IPS-NIHi11 (cell line): ENCODE measurements at regions not wholly inside any gene's neighbourhood (a gene's known extent, or its start where the extent isn't known, plus 50 kb on each side); places are given as distances from the start of the nearest gene placed in this dataset.
A peak's percentile ranks its signal among the peaks of the same experiment; 100 is the strongest.

ENCODE experiments used
- DNase-seq: peaks from one replicate; pipeline ENCODE4 v3.0.0; 2012; ENCODE audit warnings: mixed read lengths, low spot score

- DNase-seq = no peak
Measured at GRCh38 chrX:6906608-6907007, 240.9 kb upstream of the STS start.

DNA sequence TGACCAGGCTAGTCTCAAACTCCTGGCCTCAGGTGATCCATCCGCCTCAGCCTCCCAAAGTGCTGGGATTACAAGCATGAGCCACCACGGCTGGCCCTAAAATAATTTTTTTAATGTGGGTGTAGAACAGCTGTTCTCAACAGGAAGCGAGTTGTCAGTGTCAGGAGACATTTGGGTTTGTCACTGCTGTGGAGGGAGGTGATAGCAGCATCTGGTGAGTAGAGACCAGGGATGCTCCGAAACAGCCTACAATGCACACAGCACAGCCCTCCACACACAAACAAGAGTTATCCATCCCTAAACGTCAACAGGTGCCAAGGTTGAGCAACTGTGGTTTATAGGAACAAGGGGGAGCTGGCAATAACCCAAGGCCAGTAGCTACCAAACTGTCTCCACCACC, 243.4 kb upstream of the STS start:
- no peak for DNase-seq

DNA sequence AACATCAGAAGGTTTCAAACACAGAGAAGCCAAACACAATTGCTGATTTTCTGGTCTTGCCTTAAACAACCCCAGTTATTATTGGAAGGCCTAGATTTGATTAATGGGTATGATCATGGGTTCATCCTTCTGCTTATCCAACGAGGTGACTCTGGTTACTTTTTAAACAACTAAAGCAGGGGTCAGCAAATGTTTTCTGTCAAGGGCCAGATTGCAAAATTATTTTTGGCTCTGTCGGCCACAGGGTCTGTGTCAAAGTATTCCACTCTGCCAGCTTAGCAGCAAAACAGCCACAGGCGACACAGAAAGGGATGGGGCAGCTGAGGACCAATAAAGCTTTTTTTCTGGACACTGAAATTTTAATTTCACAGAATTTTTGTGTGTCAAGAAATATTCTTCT, 249.1 kb upstream of the STS start:
- DNase-seq = no peak

DNA sequence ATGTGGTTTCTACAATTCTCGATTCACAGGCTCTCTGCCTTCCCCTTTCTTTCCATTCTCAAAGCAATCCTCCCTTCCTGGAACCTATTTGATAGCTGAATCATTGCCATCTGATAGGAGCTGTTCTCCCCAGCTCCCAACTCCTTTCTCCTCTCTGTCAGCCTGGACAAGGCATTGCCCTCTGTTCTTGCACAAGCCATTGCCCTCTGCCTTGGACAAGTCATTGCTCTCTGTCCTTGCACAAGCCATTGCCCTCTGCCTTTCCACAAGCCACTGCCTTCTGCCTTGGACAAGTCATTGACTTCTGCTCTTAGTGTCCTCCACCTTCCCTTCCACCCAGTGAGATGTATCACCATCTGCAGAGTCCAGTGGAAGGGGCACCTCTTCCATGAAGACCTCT, 256.1 kb upstream of the STS start:
- no peak for DNase-seq

DNA sequence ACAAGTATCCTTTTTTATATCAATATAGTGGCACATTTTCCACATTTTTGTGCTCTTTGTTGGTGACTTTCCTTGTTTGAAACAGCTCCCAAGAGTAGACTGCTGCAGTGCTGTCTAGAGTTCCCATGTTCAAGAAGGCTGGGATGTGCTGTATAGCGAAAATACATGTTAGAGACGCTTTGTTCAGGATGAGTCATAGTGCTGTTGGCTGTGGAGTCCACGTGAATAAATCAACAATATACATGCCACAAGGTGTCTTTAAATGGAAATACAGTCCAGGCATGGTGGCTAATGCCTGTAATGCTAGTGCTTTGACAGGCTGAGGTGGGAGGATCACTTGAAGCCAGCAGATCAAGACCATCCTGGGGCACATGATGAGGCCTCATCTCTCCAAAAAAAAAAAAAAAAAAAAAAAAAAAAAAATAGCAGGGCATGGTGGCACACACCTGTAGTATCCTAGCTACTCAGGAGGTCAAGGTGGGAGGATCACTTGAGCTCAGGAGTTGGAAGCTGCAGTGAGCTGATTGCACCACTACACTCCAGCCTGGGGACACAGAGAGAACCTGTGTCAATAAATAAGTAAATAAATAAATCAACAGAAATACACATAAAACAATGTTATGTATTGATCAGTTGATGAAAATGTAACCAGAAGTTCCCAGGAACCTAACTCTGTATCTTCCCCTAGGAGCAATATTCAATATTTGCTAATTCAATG, 256.8 kb upstream of the STS start:
- DNase-seq = no peak

- DNase-seq = no peak
Measured at GRCh38 chrX:6885909-6886308, 261.6 kb upstream of the STS start.

GRCh38 chrX:6885396-6885795, 262.1 kb upstream of the STS start:
- DNase-seq = no peak

GRCh38 chrX:6861456-6861855, 286.1 kb upstream of the STS start:
- no peak for DNase-seq

GRCh38 chrX:6857749-6858148, 289.8 kb upstream of the STS start:
- no peak for DNase-seq

GRCh38 chrX:6856471-6856870, 291.0 kb upstream of the STS start:
- DNase-seq = no peak

- DNase-seq = no peak
Measured at GRCh38 chrX:6852869-6853268, 294.6 kb upstream of the STS start.

DNA sequence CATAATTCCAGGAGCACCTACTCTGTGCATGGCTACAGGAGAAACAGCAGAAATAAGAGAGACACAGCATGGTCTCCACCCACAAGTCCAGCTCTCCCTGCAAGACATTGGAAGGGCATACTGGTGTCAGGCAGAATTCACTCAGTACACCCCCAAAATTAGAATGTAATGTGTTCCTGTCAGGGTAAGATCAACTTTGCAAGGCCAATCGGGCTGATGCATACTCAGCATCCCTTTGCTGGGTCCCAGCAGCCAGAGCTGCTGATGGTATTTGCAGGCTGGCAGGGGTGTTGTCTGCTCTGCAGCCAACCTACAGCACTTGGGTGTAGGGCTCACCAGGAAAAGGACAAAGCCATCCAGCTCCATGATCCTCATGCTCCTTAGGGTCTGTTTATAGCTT, 295.4 kb upstream of the STS start:
- no peak for DNase-seq

- no peak for DNase-seq
Measured at GRCh38 chrX:6851140-6851539, 296.4 kb upstream of the STS start.

DNA sequence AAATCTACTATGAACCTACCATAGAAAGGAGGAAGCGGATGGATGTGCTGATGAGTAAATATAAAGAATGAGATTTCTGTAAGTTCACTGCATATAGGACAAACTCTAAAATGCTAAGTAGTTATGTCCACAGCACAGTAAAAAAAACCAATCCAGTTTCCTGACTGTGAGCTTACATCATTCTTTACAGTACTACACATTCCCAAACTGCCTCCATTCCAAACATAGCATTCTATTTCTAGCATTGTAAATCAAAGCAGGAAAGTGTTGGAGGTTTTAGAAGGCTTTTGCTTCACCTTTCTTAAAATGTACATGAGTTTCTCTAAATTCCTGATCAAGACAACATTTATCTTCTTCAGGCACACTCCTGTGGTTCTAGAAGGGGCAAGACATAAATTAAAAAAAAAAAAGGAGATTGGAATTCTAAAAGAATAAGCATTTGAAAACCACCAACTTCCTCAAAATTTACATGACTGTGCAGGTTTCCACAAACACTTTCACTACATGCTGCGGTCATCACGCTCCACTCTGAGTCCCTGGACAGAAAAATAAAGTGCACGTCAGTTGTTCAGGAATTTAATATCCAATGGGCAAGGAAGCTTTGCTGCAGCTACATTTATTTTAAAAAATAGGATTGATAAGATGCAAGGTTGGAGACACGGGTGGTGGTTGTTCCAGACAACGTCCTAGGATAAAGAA, 297.6 kb upstream of the STS start:
- no peak for DNase-seq

DNA sequence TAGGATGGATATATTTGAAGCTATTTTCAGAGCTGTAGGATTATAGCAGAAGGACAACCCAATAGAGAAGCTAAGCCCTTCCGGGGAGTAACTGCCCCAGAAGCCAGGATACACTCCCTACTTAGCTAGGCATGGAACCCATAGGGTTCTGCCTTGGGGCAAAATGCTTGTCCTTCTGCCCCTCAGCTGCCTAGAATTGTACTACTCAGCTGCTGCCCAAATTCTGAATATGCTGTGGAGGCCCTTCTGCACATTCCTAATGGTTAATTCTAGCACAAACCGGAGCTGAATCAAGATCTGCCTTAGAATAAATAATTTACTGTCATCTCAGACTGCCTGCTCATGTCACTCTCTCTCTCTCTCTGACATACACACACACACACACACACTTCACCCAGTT, 297.7 kb upstream of the VCX3A start:
- no peak for DNase-seq

DNA sequence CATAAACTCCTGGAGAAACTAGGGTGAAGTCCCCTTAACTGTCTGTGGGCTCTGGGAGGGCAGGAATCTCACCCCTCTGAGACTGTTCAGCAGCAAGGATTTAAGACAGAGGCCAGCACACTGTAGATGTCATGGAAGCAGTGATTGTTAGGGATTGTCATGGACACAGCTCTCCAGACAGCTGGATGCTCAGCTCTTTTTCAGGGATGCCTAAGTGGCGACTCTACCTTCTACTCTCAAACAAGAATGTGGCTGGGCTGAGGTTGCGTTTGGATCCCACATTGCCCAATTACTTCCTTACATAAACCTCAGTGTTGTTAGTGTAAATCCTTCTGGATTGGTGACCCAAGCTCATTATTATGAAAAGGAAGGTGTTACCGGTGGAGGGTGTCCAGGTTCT, 291.9 kb upstream of the VCX3A start:
- DNase-seq = no peak

DNA sequence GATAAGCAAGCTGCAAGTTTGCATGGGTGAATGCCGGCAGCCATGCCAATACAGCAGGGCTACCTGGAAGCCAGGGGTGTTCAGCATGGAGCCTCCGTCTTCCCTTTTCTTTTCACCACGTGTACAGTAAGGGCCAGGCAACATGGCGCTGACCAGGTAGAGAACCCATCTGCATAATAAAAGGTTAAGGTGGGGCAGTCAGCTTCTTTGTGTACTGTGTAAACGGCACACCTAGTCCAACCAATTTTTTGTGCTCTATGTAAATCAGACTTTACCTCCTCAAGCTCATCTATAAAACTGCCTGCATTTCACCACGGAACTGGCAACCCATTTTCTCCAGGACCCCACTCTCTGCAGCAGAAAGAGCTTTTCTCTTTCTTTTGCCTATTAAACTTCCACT, 286.8 kb upstream of the VCX3A start:
- no peak for DNase-seq

- peak; percentile 30 for DNase-seq
Measured at GRCh38 chrX:6813836-6814370, 279.0 kb upstream of the VCX3A start.

DNA sequence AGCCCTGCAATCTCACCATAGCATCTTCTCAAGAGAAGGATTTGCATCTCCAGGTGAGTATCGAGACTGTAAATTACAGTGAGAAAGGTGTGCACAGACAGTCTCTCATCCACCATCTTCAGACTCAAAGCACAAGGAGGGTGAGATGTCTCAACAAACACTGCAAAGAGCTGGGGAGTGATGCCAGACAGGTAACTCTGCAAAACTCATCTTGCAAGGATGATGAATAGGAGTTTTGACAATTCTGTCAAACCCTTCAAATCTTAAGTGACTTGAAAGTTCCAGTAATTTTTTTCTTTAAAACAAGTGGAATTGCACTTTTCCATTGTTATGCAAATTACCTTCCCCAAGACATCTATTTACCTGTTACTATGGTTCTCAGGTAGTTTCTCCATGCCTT, 277.2 kb upstream of the VCX3A start:
- no peak for DNase-seq

GRCh38 chrX:6810776-6811175, 275.9 kb upstream of the VCX3A start:
- no peak for DNase-seq

DNA sequence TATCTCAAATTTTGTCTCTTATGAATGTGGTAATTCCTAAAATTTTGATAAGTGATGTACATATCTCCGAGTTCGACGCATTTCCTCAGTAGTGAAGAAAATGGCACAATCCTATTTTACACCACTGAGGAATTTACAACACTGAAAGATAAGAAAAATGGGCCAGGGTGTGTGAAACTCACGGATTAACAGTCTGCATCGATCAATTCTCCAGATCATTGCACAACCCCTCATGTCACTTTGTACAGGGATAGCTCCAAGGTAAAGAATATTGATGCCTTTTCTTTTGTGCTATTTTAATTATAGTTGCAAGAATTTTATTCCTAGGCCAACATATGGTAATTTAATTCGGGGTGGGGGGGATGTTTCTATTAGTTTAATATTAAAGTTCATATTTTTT, 268.7 kb upstream of the VCX3A start:
- no peak for DNase-seq

DNA sequence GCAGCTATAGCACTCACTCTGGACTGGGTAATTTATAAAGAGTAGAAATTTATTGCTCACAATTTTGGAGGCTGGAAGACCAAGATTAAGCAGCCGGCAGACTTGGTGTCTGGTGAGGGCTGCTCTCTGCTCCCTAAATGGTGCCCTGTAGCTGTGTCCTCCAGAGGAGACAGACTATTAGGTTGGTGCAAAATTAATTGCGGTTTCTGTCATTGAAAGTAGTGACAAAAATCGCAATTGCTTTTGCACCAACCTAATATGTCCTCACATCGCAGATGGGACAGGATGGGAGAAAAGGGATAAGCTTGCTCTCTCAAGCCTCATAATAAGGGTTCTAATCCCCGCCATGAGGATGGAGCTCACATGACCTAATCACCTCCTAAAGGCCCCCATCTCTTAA, 258.1 kb upstream of the VCX3A start:
- no peak for DNase-seq

DNA sequence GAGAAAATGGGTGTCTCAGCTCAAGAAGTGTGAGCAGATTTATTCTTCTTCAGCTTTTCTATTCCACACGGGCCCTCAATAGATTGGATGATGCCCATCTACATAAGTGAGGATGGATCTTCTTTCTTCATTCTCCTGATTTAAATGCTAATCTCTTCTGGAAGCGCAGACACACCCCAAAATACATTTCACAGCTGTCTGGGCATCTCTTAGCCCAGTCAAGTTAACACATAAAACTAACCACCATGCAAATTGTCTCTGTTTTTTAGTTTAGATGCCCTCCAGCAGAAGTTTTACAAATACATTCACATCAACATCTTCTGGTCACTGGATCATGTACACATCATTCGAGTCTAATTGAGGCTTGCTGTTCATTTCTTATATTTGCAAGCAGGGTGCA, 249.0 kb upstream of the VCX3A start:
- no peak for DNase-seq

DNA sequence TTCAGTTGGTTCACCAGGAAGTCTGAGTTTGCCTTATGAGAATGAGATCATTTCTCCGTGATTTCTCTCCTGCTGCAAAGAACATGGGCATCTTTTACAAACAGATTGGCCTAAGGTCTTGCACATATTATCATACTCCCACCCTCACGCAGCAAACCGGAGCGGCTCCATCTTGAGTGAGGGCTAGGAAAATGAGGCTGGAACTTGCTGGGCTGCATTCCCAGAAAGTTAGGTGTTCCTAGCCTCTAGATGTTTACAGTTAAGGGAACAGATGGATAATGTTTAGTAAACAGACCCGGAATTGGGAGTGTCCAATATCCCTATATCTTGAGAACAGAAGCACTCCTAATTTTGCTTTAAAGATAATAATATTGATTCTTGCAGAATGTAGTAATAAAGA, 247.9 kb upstream of the VCX3A start:
- DNase-seq = no peak
